IPS DF 19.7 (cell line): ENCODE measurements at regions not wholly inside any gene's neighbourhood (a gene's known extent, or its start where the extent isn't known, plus 50 kb on each side); places are given as distances from the start of the nearest gene placed in this dataset.
"Not testable (repeated sequence)": the region's sequence is repeated elsewhere in the genome, so short reads cannot be mapped to it uniquely, and the experiment has no call there.

Experiments used
- DNase-seq: peaks from one replicate; pipeline ENCODE4 v3.0.0-alpha.2; 2013; ENCODE audit warnings: low read depth, low spot score

DNA sequence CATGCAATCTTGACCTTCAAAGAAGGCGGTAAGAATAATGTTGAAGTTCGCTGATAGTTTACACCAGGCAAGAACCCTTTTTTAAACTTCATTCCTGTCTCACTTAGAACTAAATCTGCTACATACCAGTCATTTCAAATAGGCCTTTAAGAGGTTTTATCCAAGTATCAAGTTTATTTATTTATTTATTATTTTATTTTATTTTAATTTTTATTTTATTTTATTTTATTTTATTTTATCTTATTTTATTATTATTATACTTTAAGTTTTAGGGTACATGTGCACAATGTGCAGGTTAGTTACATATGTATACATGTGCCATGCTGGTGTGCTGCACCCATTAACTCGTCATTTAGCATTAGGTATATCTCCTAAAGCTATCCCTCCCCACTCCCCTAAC, 691.6 kb downstream of the ANKRD7 start:
- DNase-seq, result not testable (repeated sequence)

DNA sequence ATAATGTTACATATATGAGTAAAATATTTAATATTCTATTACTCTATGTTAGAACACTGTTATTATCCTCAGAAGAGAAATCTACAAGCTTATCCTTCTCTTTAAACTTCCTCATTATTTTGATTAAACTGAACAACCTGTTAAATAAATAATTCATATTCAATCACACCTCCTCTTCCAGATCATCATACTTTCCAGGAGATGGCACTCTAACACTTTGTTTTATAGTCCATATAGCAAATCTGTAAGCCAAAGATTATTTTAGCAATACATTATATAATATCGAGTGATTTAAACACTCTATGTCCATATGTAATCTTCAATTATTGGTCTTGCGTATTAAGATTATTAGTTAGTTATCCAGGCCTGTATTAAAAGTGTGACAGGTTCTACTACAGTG, 694.1 kb downstream of the ANKRD7 start:
- DNase-seq, result no peak

DNA sequence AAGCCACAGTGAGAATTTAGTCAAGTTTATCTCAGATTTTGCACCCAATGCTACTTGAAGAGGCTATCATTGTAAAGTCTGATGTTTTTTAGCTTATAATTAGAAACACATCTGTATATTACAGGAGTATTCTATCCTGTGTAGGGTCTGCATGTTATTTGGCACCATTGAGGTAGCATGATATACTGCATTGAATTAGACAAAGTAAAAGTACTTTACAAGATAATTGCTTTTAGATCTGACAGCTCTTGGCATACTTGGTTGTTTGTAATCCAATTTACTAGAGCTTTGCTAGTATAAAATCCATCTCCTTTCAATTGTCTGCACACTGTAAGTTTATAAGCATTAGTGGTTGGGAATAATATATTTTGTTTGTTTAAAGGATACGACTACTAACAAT, 714.3 kb downstream of the ANKRD7 start:
- no peak for DNase-seq

- DNase-seq, result no peak
These were observed 719.8 kb downstream of the ANKRD7 start for GRCh38 chr7:118944271-118944670.

DNA sequence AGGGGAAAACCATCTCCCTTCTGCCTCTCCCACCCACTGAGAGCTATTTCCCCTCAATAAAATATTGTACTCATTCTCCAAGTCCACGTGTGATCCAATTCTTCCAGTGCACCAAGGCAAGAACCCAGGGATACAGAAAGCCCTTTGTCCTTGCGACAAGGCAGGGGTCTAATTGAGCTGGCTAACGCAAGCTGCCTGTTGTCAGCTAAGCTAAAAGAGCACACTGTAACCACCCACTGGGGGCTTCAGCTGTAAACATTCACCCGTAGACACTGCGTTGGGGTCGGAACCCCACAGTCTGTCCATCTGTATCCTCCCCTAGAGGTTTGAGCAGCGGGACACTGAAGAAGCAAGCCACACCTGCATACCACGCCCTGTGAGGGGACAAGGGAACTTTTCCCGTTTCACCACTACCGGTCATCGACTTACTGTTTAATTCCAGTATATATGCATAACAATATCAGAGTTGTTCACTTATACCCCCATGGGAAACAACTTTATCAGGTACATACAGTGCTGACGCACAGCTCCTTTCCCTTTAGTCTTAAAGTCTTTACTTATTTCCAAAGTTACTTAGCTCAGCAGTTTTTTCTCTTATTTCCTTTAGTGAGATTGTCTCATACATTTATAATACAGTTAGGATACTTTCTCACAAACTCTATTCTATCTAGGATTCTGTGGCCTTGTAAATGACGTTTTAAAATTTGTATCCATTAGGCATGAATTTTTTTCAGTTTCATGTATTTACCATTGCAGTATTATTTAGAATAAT, 721.6 kb downstream of the ANKRD7 start:
- DNase-seq, result no peak

- no peak for DNase-seq
These were observed 724.0 kb downstream of the ANKRD7 start for GRCh38 chr7:118948508-118948907.

- no peak for DNase-seq
These were observed 724.5 kb downstream of the ANKRD7 start for GRCh38 chr7:118949031-118949430.

- not testable (repeated sequence) for DNase-seq
These were observed 731.8 kb downstream of the ANKRD7 start for GRCh38 chr7:118956285-118956684.

GRCh38 chr7:118969370-118969769, 744.9 kb downstream of the ANKRD7 start:
- no peak for DNase-seq

DNA sequence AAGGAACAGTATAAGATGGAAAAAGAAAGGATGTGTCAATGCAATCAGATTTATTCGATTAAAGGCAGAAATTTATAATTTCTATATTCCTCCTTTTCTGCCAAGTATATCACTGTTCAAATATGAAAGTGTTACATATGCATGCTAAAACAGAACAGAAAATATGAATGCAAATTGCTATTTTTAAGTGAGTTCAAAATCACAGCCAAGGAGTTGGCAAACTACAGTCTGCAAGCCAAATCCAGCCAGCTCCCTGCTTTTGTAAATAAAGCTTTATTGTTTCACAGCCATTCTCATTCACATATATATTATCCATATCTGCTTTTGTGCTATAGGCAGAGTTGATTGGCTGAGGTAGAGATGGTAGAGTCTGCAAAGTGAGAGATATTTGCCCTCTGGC, 747.2 kb downstream of the ANKRD7 start:
- DNase-seq, result no peak

- DNase-seq, result no peak
These were observed 750.3 kb downstream of the ANKRD7 start for GRCh38 chr7:118974836-118975235.

DNA sequence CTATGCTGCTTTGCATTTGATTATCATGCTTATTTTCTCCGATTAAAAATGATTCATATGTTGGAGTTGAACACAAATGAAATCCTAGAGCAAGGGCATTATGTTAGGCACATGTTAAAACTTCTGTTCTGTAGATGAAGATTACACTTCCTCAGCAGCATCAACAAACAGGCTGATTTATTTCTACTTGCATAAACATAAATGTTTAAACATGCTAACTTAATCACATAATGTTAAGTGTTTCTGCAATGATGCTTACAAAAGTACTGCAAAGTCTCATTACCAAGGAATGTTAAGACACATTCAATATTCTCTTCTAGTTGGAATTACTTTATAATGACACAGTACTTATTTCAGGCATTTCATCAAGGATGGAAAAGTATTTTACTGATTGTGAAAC, 770.8 kb downstream of the ANKRD7 start:
- DNase-seq, result no peak

DNA sequence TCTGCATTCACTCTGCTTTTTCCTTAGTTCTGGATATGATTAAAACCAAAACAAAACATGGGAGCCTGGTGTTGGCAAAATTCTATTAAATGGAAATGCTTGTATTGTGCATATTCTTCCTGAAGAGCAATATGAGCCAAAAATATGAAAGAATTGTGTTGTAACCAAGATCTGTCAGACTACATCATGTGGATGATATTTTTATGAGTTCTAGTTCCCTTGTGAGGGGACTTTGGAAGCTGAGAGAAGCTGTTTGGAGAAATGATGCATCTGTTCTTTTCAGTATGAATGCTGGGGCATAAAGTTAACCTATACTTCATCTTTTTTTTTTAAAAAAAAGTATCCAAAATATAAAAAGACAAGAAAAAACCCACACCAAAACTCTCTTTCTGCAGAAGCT, 782.7 kb downstream of the ANKRD7 start:
- no peak for DNase-seq

DNA sequence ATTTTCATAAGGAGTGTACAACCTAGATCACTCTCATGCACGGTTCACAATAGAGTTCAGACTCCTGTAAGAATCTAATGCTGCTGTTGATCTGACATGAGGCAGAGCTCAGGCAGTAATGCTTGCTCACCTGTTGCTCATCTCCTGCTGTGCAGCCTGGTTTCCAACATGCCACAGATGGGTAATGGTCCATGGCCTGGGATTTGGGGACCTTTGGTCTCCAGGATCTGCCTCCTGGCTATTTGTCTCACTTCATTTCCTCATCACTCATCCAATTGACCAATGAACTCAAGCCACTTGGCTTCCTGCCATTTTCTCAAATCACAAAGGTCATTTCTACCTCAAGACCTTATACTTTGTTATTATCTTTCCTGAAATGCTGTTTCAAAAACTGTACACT, 786.1 kb downstream of the ANKRD7 start:
- no peak for DNase-seq

GRCh38 chr7:119026391-119026790, 801.9 kb downstream of the ANKRD7 start:
- no peak for DNase-seq

DNA sequence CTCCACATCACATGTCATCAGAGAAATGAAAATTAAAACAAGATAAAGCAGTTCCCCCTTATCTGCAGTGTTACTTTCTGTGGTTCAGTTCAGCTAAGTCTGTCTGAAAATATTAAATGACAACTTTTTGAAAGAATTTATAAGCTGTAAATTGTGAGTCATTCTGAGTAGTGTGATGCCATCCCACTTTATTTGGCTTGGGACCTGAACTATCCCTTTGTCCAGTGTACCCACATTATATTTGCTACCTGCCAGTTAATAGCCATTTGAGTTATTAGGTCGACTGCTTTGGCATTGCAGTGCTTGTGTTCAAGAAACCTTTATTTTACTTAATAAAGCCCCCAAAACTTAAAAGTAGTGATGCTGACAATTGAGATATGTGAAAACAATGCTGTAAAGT, 804.2 kb downstream of the ANKRD7 start:
- DNase-seq, result no peak

- DNase-seq, result not testable (repeated sequence)
These were observed 807.6 kb downstream of the ANKRD7 start for GRCh38 chr7:119032136-119032535.

GRCh38 chr7:119033641-119034040, 809.1 kb downstream of the ANKRD7 start:
- no peak for DNase-seq

- no peak for DNase-seq
These were observed 813.4 kb downstream of the ANKRD7 start for GRCh38 chr7:119037941-119038340.

GRCh38 chr7:119046068-119046467, 821.6 kb downstream of the ANKRD7 start:
- DNase-seq, result no peak

DNA sequence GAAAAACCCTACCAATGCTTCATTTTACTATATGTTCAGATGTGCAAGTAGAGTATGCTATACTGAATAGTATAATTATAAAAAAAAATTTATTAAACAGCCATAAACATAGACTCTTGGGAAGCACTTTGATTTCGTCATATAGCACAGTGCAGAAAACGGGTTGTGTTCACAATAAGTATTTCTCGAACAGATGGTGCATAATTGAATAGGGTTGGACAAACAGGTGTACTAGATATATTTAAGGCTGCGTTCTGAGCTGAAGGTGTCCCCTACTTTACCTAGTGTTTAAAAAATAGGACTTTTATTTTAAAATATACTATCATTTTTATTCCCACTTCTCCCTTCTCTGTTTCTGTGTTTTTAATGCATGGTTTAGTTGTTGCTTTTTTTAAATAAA, 841.5 kb downstream of the ANKRD7 start:
- DNase-seq, result no peak

- no peak for DNase-seq
These were observed 861.5 kb downstream of the ANKRD7 start for GRCh38 chr7:119086026-119086425.

- no peak for DNase-seq
These were observed 866.3 kb downstream of the ANKRD7 start for GRCh38 chr7:119090851-119091250.

DNA sequence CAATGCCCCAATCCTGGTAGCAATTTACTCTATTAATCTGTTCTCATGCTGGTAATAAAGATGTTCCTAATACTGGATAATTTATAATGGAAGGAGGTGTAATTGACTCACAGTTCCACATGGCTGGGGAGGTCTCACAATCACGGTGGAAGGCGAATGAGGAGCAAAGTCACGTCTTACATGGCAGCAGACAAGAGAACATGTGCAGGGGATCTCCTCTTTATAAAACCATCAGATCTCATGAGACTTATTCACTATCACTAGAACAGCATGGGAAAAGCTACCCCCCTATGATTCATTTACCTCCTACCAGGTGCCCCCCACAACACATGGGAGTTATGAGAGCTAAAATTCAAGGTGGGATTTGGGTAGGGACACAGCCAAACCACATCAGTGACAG, 872.2 kb downstream of the ANKRD7 start:
- DNase-seq, result no peak
